SU-DHL-6 (cell line): ENCODE measurements at regions not wholly inside any gene's neighbourhood (a gene's known extent, or its start where the extent isn't known, plus 50 kb on each side); places are given as distances from the start of the nearest gene placed in this dataset.

Source experiments
- EZH2phosphoT487 ChIP-seq: fragments of 200-600 bp; sonication (generic), shearing (Covaris generic); conservative IDR thresholded peaks from 2 replicates; pipeline ENCODE4 v1.6.1; 2018; ENCODE audit warnings: mild to moderate bottlenecking, antibody characterized with exemption, low read length, moderate library complexity, mixed read lengths
- TF ChIP-seq, protein P1 (sequence below): fragments of 200-600 bp; sonication (generic); IDR thresholded peaks from one replicate; pipeline ENCODE4 v1.5.1; 2017; ENCODE audit warnings: antibody characterized with exemption, mild to moderate bottlenecking, low read length, moderate library complexity; ENCODE audit not compliant: insufficient read depth, poor library complexity, severe bottlenecking

DNA sequence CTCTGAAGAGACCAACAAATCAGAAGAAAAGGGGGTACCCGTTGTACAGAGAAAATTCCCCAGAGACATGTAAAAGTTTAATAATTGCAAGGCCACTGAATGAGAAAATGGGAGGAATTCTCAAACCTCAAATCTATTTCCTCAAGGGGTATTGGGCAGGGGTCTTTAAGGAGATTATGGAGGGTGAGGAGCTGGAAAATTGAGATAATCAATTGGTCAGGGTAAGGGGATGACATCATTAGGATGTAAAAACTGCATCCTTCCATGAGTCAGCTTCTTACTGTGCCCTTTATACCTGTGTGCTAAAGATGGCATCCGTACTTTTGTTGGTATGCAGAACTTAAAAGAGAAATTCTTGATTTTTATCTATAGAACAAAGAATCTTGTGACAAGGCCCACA is 641.5 kb downstream of the LRFN5 start:
- TF ChIP-seq, protein P1, sequence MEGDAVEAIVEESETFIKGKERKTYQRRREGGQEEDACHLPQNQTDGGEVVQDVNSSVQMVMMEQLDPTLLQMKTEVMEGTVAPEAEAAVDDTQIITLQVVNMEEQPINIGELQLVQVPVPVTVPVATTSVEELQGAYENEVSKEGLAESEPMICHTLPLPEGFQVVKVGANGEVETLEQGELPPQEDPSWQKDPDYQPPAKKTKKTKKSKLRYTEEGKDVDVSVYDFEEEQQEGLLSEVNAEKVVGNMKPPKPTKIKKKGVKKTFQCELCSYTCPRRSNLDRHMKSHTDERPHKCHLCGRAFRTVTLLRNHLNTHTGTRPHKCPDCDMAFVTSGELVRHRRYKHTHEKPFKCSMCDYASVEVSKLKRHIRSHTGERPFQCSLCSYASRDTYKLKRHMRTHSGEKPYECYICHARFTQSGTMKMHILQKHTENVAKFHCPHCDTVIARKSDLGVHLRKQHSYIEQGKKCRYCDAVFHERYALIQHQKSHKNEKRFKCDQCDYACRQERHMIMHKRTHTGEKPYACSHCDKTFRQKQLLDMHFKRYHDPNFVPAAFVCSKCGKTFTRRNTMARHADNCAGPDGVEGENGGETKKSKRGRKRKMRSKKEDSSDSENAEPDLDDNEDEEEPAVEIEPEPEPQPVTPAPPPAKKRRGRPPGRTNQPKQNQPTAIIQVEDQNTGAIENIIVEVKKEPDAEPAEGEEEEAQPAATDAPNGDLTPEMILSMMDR = no peak
- no peak for TF ChIP-seq EZH2phosphoT487
